Left hindlimb (tissue), 1 donor: ENCODE measurements at regions not wholly inside any gene's neighbourhood (a gene's known extent, or its start where the extent isn't known, plus 50 kb on each side); places are given as distances from the start of the nearest gene placed in this dataset.
"Not testable (repeated sequence)": the region's sequence is repeated elsewhere in the genome, so short reads cannot be mapped to it uniquely, and the experiment has no call there.

Experiments used
- DNase-seq: peaks from one replicate; pipeline ENCODE4 v3.0.0-alpha.2; 2018

DNA sequence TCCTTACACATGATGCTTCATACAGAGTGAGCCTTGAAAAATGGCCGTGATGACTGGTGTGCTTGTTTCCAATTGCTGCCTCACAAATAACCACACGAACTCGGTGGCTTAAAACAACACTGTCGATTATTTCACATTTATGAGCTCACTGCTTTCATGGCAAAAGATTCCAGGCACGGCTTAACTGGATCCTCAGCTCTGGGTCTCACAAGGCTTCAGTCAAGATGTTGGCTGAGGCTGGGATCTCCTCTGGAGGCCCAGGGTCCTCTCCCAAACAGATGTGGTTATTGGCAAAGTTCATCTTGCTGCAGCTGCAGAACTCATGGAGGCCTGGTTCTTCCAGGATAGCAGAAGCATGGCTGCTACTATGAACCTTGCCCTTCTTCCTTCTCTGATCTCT, 144.6 kb downstream of the TFAP2C start:
- DNase-seq: peak; percentile 68

- no peak for DNase-seq
Measured at GRCh38 chr20:56774873-56775272, 145.8 kb downstream of the TFAP2C start.

DNA sequence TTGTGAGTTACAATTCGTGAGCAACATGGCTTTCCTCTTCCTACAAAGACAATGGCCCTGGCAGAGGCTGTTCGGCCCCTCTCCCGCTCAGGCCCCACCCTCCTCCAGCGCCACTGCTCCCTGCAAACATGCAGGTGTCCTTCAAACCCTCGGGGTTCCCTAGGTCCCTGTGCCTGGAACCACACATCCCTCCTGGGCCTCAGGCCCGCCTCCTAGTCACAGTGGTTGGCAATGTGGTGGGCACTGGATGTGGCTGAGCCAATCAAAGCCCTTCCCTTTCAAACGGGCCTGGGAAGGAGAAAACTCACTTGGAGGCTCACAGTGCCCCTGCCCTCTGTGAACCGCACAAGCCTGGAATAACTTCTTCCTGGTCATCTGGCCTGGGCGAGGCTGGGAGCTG, 147.2 kb downstream of the TFAP2C start:
- DNase-seq: no peak

DNA sequence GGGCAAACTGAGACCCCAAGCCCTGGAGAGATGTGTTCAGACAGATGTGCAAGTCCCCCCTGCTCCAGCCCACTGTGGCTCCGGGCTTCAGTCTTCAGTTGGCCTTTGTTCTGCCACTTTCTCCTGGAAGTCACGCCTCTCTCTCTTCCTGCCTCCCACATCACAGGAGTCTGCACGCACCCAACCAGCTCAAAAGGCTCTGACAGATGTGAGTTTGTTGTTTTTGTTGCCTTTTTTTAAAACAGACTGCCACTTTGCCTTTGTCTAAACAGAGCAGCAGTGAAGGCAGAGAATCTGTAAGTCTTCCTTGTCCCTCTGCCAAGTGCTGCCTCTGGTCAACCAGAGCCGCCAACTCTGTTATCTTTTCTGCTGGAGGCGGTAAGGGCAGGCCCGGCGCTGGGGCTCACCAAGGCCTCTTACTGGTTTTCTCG, 149.7 kb downstream of the TFAP2C start:
- DNase-seq: no peak

GRCh38 chr20:56779452-56780143, 150.5 kb downstream of the TFAP2C start:
- no peak for DNase-seq

DNA sequence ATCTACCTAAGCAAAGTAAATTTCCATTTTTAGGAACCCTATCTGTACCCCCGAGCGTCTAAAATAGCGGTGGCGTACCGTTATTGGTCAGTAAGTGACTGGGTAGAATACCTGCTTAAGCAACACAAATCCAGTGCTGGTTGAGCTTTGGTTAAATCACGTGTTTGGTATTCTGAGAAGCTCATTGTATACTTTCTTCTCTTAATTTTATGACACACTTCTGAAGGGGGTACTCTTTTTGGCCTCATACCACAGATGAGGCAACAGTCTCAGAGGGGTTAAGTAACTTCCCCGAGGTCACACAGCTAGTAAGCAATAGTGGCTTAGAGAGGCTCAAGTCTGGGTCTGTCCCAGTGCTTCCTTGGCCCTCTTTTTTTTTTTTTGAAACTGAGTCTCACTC, 151.2 kb downstream of the TFAP2C start:
- no peak for DNase-seq

DNA sequence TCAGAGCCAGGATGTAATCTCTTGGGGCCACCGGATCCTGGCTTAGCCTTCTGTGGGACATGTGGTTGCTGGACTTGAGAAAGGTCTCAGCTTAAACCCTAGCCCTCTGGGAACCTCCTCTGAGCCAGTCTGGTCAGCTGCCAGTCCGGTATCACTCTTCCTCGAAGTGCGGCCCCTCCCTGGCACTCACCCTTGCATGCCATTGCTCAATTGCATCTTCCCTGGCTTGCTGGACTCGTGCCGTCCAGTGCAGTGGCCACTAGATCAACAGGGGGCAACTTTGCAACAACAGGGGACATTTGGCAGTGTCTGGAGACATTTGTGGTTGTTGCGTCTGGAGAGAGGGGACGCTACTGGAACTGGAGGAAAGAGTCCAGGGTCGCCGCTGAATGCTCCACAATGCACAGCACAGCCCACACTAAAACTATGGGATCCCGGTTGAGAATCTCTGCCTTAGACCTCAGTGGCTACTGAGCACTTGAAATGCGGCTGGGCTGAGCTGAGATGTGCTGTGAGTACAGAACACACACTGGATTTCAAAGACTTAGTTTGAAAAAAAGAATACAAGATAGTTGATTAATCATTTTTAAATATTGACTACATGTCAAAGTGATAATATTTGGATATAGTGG, 152.1 kb downstream of the TFAP2C start:
- peak; percentile 46 for DNase-seq

GRCh38 chr20:56781987-56782560, 153.0 kb downstream of the TFAP2C start:
- DNase-seq: not testable (repeated sequence)

DNA sequence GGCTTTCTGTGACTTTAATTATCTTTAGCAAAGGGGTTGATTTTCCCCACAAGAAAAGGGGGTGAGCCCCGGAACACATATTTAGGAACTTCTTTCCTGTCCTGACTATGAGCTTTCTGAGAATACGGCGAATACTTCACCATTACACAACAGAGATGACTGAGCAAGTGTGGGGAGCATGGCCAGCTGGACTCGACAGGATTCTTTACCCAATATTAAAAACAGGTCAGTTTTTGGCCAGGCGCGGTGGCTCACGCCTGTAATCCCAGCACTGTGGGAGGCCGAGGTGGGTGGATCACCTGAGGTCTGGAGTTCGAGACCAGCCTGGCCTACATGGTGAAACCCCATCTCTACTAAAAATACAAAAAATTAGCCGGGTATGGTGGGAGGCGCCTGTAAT, 153.7 kb downstream of the TFAP2C start:
- not testable (repeated sequence) for DNase-seq

DNA sequence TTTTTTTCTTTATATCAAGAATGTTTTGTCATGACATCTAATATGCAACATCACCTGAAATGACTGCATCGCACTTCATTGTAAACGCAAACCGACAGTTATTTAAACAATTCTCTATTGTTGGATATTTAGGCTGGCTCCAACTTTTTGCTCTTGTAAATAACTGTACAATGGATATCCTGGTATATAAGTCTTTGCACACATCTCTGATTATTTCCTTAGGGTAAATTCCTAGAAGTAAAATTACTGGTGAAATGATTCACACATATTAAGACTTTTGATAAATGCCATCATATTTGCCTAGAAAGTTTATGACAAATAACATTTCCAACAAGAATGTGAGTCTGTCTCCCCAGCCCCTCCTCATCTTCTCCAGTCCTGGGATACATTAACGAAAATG, 154.7 kb downstream of the TFAP2C start:
- DNase-seq: no peak

- DNase-seq: no peak
Measured at GRCh38 chr20:56786503-56786902, 157.4 kb downstream of the TFAP2C start.

GRCh38 chr20:56788041-56788670, 159.1 kb downstream of the TFAP2C start:
- no peak for DNase-seq

GRCh38 chr20:56788671-56789610, 159.8 kb downstream of the TFAP2C start:
- no peak for DNase-seq

- no peak for DNase-seq
Measured at GRCh38 chr20:56793916-56794315, 164.8 kb downstream of the TFAP2C start.

DNA sequence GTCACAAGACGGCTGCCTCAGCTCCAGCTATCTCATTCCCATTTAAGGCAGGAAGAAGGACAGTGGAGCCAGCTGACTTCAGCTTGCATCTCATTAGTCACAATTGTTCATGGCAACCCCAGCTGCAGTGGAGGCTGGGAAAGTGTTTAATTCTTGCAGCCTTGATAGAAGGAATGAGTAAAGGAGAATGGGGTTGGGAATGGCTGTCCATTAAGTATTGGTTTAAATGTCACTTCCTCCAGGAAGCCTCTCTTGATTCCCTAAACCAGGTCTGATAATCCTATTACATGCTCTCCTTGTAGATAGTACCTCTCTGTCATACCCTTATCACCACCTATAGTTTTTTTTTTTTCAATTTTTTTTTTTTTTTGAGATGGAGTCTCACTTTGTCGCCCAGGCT, 166.4 kb downstream of the TFAP2C start:
- no peak for DNase-seq

- no peak for DNase-seq
Measured at GRCh38 chr20:56796345-56796744, 167.2 kb downstream of the TFAP2C start.

DNA sequence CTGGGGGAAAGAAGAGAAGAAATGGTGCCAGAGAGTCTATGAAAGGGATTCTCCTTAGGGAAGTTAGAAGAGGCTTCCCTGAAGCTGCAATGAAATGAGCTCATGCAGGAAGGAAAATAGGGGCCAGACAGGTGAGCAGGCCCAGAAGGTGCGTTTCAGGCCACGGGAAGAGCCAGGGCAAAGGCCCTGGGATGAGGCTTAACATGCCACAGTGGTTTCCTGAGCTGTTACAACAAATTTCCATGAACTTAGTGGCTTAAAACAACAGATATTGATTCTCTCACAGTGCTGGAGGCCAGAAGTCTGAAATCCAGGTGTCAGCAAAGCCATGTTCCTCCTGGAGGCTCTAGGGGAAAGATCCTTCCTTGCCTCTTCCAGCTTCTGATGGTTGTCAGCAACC, 167.9 kb downstream of the TFAP2C start:
- DNase-seq: no peak

DNA sequence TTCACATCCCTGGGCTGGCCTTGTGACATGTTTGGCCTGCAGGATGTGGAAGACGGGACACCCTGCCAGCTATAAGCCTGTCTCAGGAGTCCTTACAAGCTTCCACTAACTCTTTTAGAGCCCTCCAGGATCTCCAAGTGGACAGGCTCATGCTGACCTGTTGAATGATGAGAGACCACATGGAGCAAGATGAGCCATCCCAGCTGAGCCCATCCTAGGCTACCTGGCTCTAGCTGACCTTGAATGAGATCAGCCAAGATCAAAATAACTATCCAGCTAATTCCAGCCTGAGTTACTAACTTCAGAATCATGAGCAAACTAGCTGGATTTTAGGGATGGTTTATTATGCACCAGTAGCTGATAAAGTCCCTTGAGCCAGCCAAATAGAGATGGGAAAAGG, 169.5 kb downstream of the TFAP2C start:
- no peak for DNase-seq

DNA sequence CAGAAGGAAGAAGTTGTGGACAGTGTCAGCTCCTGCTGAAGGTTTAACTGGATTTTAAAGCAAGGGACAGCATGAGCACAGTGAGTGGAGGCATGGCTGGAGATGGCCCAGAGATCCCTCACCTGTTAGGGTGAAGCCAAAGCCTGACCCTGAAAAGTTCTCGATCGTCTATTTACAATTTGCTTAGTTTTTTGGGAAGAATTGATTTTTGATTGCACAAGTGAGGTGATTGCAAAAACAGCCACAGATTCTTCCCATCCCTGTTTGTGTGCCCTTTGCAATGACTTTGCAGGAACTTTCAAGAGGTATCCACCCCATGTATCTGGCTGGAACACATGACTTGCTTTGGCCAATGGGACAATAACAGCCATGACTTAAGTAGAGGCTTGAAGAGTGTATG, 170.1 kb downstream of the TFAP2C start:
- DNase-seq: no peak

- DNase-seq: no peak
Measured at GRCh38 chr20:56800088-56800487, 171.0 kb downstream of the TFAP2C start.

DNA sequence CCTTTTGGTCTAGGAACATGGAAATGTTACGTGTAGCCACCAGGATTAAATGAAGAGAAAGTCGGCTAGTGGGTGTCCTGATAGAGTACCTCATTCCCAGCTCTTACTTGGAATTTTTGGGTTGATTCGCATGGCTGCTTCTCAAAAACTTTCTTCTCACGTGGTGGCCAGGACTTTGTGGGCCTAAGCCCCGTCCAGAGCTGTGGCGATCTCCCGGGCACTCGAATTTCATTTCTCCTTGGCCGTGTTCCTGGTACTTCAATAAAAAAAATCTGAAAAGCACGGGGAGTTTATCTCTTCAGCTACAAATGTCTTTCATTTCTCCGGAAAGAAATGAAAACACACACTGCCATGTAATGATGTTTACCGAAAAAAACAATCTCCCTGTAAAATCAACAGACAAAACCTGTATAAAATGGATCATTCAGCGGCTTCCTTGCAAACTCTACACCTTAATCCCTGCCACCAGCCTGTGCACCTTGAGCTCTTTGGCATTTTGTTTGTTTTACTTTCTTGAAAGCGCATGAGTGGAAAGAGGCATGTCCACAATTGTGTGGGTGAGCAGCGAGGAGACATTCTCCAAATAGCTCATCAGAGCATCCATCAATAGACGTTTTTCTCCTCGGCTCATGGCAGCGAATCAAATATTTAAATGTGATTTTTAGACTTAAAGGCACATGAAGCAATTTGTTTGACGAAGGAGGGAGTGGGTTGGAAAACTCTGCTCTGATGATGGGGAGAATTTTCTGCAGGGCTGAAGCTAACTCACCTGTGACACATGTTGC, 173.1 kb downstream of the TFAP2C start:
- DNase-seq: no peak

DNA sequence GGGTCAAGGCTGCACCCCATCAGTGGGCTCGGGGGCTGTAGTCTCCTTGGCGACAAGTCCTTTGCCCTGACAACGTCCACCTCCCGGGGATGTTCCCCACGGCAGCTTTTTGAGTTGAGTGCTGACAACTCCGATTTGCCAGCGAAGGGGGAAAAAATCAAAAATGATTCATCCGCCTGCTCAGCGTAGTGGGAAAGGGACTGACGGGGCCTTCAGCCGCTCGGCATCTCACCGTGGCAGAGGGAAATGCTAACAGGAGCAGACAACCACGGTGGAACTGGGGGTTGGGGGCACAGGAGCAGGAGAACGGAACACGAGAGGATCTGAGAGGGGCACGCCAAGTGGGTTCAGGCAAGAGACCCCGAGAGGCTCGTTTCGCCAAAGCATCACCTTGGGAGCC, 173.7 kb downstream of the TFAP2C start:
- DNase-seq: no peak
